H1 (cell line): ENCODE measurements at regions not wholly inside any gene's neighbourhood (a gene's known extent, or its start where the extent isn't known, plus 50 kb on each side); places are given as distances from the start of the nearest gene placed in this dataset.

Source experiments
- CTCF ChIA-PET: fragments of 300-600 bp; sonication (Branson Sonifier 250); formaldehyde crosslinking; loops from one replicate; lab custom pipeline; 2021; ENCODE audit not compliant: partially characterized antibody; lab: Charles Lee
- POLR2A ChIA-PET: fragments of 300-600 bp; sonication (Branson Sonifier 250); formaldehyde crosslinking; loops from one replicate; lab custom pipeline; 2021; ENCODE audit warnings: inconsistent platforms; ENCODE audit not compliant: partially characterized antibody; lab: Charles Lee
- DNase-seq, 2 experiments: peaks; one replicate each; pipeline versions ENCODE4 v3.0.0 to v3.0.0-alpha.2; 2010 to 2022; ENCODE audit warnings: low spot score in 2 of 2, low read depth in 1 of 2, mixed read lengths in 1 of 2
- FAIRE-seq: peaks from 2 replicates; lab custom pipeline; 2011; peaks lifted over from hg19 to GRCh38; lab: Jason Lieb, UNC
- H2AFZ ChIP-seq: 2 replicates; pipeline ENCODE4 v1.8.1; 2012; ENCODE audit warnings: low read length, inconsistent platforms
- H2AK5ac ChIP-seq: 2 replicates; pipeline ENCODE4 v1.6.1; 2013; ENCODE audit warnings: low read depth, low read length
- H2BK120ac ChIP-seq: replicated peaks from 2 replicates; pipeline ENCODE3; 2013; ENCODE audit warnings: low read depth, low read length, inconsistent platforms
- H2BK12ac ChIP-seq: 2 replicates; pipeline ENCODE4 v1.6.1; 2013; ENCODE audit warnings: low read depth, low read length
- H2BK15ac ChIP-seq: 2 replicates; pipeline ENCODE4 v1.6.1; 2013; ENCODE audit warnings: low read length
- H2BK20ac ChIP-seq: 2 replicates; pipeline ENCODE4 v1.6.1; 2013; ENCODE audit warnings: low read length
- H2BK5ac ChIP-seq: 2 replicates; pipeline ENCODE4 v1.6.1; 2013; ENCODE audit warnings: low read depth, low read length
- H3K14ac ChIP-seq: 2 replicates; pipeline ENCODE4 v1.6.1; 2013; ENCODE audit warnings: inconsistent platforms; ENCODE audit not compliant: insufficient read length
- H3K18ac ChIP-seq: 2 replicates; pipeline ENCODE4 v1.6.1; 2013; ENCODE audit warnings: low read length; ENCODE audit errors: extremely low read depth
- H3K23ac ChIP-seq: 2 replicates; pipeline ENCODE4 v1.6.1; 2013; ENCODE audit warnings: inconsistent platforms; ENCODE audit not compliant: insufficient read length
- H3K23me2 ChIP-seq: 2 replicates; pipeline ENCODE4 v1.6.1; 2013; ENCODE audit warnings: low read depth, low read length
- H3K27ac ChIP-seq: 2 replicates; pipeline ENCODE4 v1.6.1; 2011; ENCODE audit warnings: low read depth, low read length, inconsistent platforms
- H3K27me3 ChIP-seq, 4 experiments: replicated peaks in 1 of 4; 1 replicate in 1 of 4; 2 replicates in 3 of 4; pipeline versions ENCODE4 v1.6.1 to v1.8.1; 2011 to 2013; ENCODE audit warnings: low read length in 3 of 4, mild to moderate bottlenecking in 3 of 4, inconsistent platforms in 2 of 4, mixed read lengths in 2 of 4, moderate library complexity in 1 of 4; ENCODE audit not compliant: control insufficient read depth in 3 of 4, insufficient read depth in 3 of 4; ENCODE audit errors: extremely low read depth in 1 of 4
- H3K36me3 ChIP-seq, 4 experiments: 2 replicates each; pipeline versions ENCODE4 v1.6.1 to v1.8.1; 2011 to 2013; ENCODE audit warnings: mild to moderate bottlenecking in 4 of 4, low read length in 3 of 4, moderate library complexity in 2 of 4, control low read depth in 1 of 4, inconsistent platforms in 1 of 4; ENCODE audit not compliant: insufficient read depth in 4 of 4, control insufficient read depth in 2 of 4
- H3K4ac ChIP-seq: replicated peaks from 2 replicates; pipeline ENCODE3; 2013; ENCODE audit warnings: low read length, low read depth, mixed read lengths, inconsistent platforms; ENCODE audit not compliant: insufficient read length
- H3K4me1 ChIP-seq, 4 experiments: replicated peaks in 1 of 4; 1 replicate in 1 of 4; 2 replicates in 3 of 4; pipeline versions ENCODE4 v1.6.1 to v1.8.1; 2011 to 2013; ENCODE audit warnings: low read length in 3 of 4, inconsistent platforms in 2 of 4, mixed read lengths in 1 of 4; ENCODE audit not compliant: insufficient read depth in 4 of 4, control insufficient read depth in 3 of 4
- H3K4me2 ChIP-seq, 2 experiments: 2 replicates each; pipeline versions ENCODE4 v1.6.1 to v1.8.1; 2011 to 2013; ENCODE audit warnings: low read depth in 2 of 2, low read length in 2 of 2, control low read depth in 1 of 2, inconsistent platforms in 1 of 2, mild to moderate bottlenecking in 1 of 2; ENCODE audit not compliant: insufficient read depth in 1 of 2
- H3K4me3 ChIP-seq, 4 experiments: fragments of 200-600, 300-600 bp in 1 of 4; sonication (generic), shearing (Covaris generic), sonication (Bioruptor Twin) in 1 of 4; 2 replicates each; pipeline versions ENCODE4 v1.5.1 to v1.8.1; 2011 to 2016; ENCODE audit warnings: low read length in 4 of 4, low read depth in 3 of 4, control low read depth in 2 of 4, inconsistent platforms in 2 of 4, mild to moderate bottlenecking in 2 of 4, mixed read lengths in 1 of 4, moderate library complexity in 1 of 4; ENCODE audit not compliant: insufficient read depth in 2 of 4; ENCODE audit errors: extremely low read depth in 1 of 4
- H3K56ac ChIP-seq: replicated peaks from 2 replicates; pipeline ENCODE3; 2013; ENCODE audit warnings: low read depth, mild to moderate bottlenecking, mixed read lengths, low read length, inconsistent platforms; ENCODE audit not compliant: insufficient read length
- H3K79me1 ChIP-seq: 2 replicates; pipeline ENCODE4 v1.6.1; 2013; ENCODE audit warnings: low read depth, low read length, control low read depth
- H3K79me2 ChIP-seq, 2 experiments: 2 replicates each; pipeline versions ENCODE4 v1.6.1 to v1.8.1; 2012 to 2013; ENCODE audit warnings: low read length in 2 of 2, mild to moderate bottlenecking in 2 of 2, inconsistent platforms in 1 of 2; ENCODE audit not compliant: insufficient read depth in 2 of 2, control insufficient read depth in 1 of 2
- H3K9ac ChIP-seq, 4 experiments: replicated peaks in 1 of 4; 1 replicate in 1 of 4; 2 replicates in 3 of 4; pipeline versions ENCODE4 v1.6.1 to v1.8.1; 2011 to 2013; ENCODE audit warnings: low read depth in 3 of 4, low read length in 3 of 4, control low read depth in 2 of 4, mild to moderate bottlenecking in 2 of 4, moderate library complexity in 2 of 4, inconsistent platforms in 1 of 4; ENCODE audit errors: extremely low read depth in 1 of 4
- H3K9me3 ChIP-seq, 2 experiments: 2 replicates each; pipeline versions ENCODE4 v1.6.1 to v1.8.1; 2012 to 2013; ENCODE audit warnings: mild to moderate bottlenecking in 2 of 2, moderate library complexity in 2 of 2, control low read depth in 1 of 2, inconsistent platforms in 1 of 2, low read depth in 1 of 2, low read length in 1 of 2, mixed read lengths in 1 of 2; ENCODE audit not compliant: insufficient read depth in 2 of 2
- H4K20me1 ChIP-seq, 2 experiments: replicated peaks in 1 of 2; 2 replicates each; pipeline versions ENCODE3 to v1.8.1; 2011 to 2013; ENCODE audit warnings: inconsistent platforms in 2 of 2, low read length in 2 of 2, mild to moderate bottlenecking in 1 of 2; ENCODE audit not compliant: insufficient read depth in 2 of 2, control insufficient read depth in 1 of 2
- H4K5ac ChIP-seq: 2 replicates; pipeline ENCODE4 v1.6.1; 2013; ENCODE audit warnings: low read length, low read depth, mixed read lengths, inconsistent platforms; ENCODE audit not compliant: insufficient read length
- H4K8ac ChIP-seq: 2 replicates; pipeline ENCODE4 v1.8.0; 2013; ENCODE audit warnings: mild to moderate bottlenecking, moderate library complexity, low read length, inconsistent platforms; ENCODE audit not compliant: insufficient read depth; ENCODE audit errors: extremely low read depth
- H4K91ac ChIP-seq: replicated peaks from 2 replicates; pipeline ENCODE3; 2013; ENCODE audit warnings: low read length, mixed read lengths, inconsistent platforms; ENCODE audit not compliant: insufficient read length
- CBX5 ChIP-seq: fragments of 300-800, 300-1000 bp; sonication (generic); IDR thresholded peaks from 2 replicates; pipeline ENCODE4 v1.7.1; 2016; ENCODE audit warnings: antibody characterized with exemption, low read length, low read depth
- JUND ChIP-seq: IDR thresholded peaks from 2 replicates; pipeline ENCODE4 v1.6.1; 2011; ENCODE audit warnings: mild to moderate bottlenecking, improper control_type of control experiment, low read length
- RAD21 ChIP-seq, 2 experiments: IDR thresholded peaks in 1 of 2; conservative IDR thresholded peaks in 1 of 2; 2 replicates each; pipeline ENCODE4 v1.6.1; 2011; ENCODE audit warnings: low read depth in 2 of 2, low read length in 2 of 2, improper control_type of control experiment in 1 of 2, inconsistent platforms in 1 of 2, mild to moderate bottlenecking in 1 of 2, moderate library complexity in 1 of 2
- SIRT6 ChIP-seq: IDR thresholded peaks from one replicate; pipeline ENCODE4 v1.7.1; 2012; ENCODE audit warnings: low read length, inconsistent platforms
- SP4 ChIP-seq: IDR thresholded peaks from 2 replicates; pipeline ENCODE4 v1.6.1; 2012; ENCODE audit warnings: low read length, inconsistent platforms
- WGBS, 2 experiments: shearing (Covaris generic) in 1 of 2; methylation state at CpG; one replicate each; pipeline versions ENCODE4 v1.1.6 to v1.1.7; 2013 to 2015; ENCODE audit warnings: low lambda C conversion rate in 2 of 2, mixed read lengths in 2 of 2, inconsistent platforms in 1 of 2, low coverage in 1 of 2, missing lambda C conversion rate in 1 of 2; ENCODE audit not compliant: insufficient replicate concordance in 2 of 2, insufficient coverage in 1 of 2, insufficient read length in 1 of 2; ENCODE audit errors: extremely low coverage in 1 of 2, missing lambda C conversion rate in 1 of 2; 5-methylcytosine and 5-hydroxymethylcytosine counted together
- TF ChIP-seq, protein P1 (sequence below): IDR thresholded peaks from 2 replicates; pipeline ENCODE4 v1.6.1; 2012; ENCODE audit warnings: inconsistent platforms
- TF ChIP-seq, protein P2 (sequence below): IDR thresholded peaks from 2 replicates; pipeline ENCODE4 v1.6.1; 2011; ENCODE audit warnings: low read depth, mild to moderate bottlenecking, low read length; ENCODE audit not compliant: insufficient read depth

DNA sequence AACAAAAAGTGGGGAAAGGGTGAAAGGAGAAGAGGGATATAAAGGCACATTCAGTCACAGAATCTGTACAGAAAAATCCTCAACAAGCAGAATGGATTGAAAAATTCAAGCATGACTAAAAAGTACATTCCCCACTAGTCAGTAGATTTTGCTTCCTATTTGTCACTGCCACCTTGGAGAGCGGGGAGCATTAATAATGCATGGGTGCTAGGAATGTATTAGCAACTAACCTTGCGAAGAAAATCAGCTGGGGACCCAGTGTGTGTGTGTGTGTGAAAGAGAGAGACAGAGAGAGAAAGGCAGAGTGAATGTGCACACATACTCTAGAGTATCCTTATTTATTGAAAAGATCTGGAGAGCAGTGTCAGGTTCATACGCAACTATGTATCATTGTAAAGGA, 968.7 kb upstream of the ZEB2 start:
- H3K18ac ChIP-seq = no peak overlapping the region
- no peak overlapping the region for H2AFZ ChIP-seq
- H3K23ac ChIP-seq = no peak overlapping the region
- ChIA-PET CTCF (interaction anchor here (0.5 to 0.6 kb wide), 2 partner anchors 290 to 811 kb away, joined by 3 to 5 read pairs; no protein-coding TSS in a partner anchor), POLR2A (no interaction called here)
- H3K79me1 ChIP-seq = no peaks in the 10 kb centered on the region
- DNase-seq = no peak
- no peak overlapping the region for H2BK20ac ChIP-seq
- no peak overlapping the region for H2BK12ac ChIP-seq
- H4K20me1 ChIP-seq = no peaks in the 10 kb centered on the region
- no peak for TF ChIP-seq CBX5
- TF ChIP-seq, protein P1, sequence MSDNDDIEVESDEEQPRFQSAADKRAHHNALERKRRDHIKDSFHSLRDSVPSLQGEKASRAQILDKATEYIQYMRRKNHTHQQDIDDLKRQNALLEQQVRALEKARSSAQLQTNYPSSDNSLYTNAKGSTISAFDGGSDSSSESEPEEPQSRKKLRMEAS = no peak
- no peak for TF ChIP-seq SIRT6
- TF ChIP-seq SP4 = no peak
- no peak for TF ChIP-seq JUND
- no peak for TF ChIP-seq RAD21 (IDR thresholded peaks at IDR 0.05 in 1 of 2, conservative IDR thresholded peaks at IDR 0.05 in 1 of 2; ENCODE audit: low read depth in 2 of 2, low read length in 2 of 2)
- TF ChIP-seq, protein P2, sequence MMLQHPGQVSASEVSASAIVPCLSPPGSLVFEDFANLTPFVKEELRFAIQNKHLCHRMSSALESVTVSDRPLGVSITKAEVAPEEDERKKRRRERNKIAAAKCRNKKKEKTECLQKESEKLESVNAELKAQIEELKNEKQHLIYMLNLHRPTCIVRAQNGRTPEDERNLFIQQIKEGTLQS = no peak
- FAIRE-seq = no peak
- no peaks in the 10 kb centered on the region for H3K79me2 ChIP-seq
- H2BK120ac ChIP-seq = no peak overlapping the region
- H3K56ac ChIP-seq = no peak overlapping the region
- H2AK5ac ChIP-seq = no peak overlapping the region
- H3K36me3 ChIP-seq = no peaks in the 10 kb centered on the region
- no peak overlapping the region for H3K4ac ChIP-seq
- H4K91ac ChIP-seq = no peak overlapping the region
- no peak overlapping the region for H4K8ac ChIP-seq
- WGBS, 2 experiments = 85% methylated on average over 3 of the region's 3 CpGs; no CpG with 5 or more reads in 1 of the 2 experiments
- H3K4me1 ChIP-seq = no peaks in the 10 kb centered on the region
- no peak overlapping the region for H3K4me2 ChIP-seq
- no peak overlapping the region for H2BK15ac ChIP-seq
- H3K27me3 ChIP-seq = no peaks in the 10 kb centered on the region
- no peak overlapping the region for H2BK5ac ChIP-seq
- no peak overlapping the region for H3K4me3 ChIP-seq
- H3K27ac ChIP-seq = no peak overlapping the region
- no peak overlapping the region for H4K5ac ChIP-seq
- no peak overlapping the region for H3K14ac ChIP-seq
- no peaks in the 10 kb centered on the region for H3K9me3 ChIP-seq
- H3K23me2 ChIP-seq = no peaks in the 10 kb centered on the region
- no peak overlapping the region for H3K9ac ChIP-seq
